ENCODE measurements at regions not wholly inside any gene's neighbourhood (a gene's known extent, or its start where the extent isn't known, plus 50 kb on each side); places are given as distances from the start of the nearest gene placed in this dataset.
A peak's percentile ranks its signal among the peaks of the same experiment; 100 is the strongest.

GRCh38 chr4:174394915-174395314 is 111.2 kb downstream of the CEP44 start:
- Histone ChIP-seq H3K23me2 (ENCODE audit: insufficient read length, low read depth, low read length, poor library complexity, severe bottlenecking) (no peaks in the 10 kb centered on the region), H4K5ac (ENCODE audit: insufficient read length, low read depth, low read length) (no peak overlapping the region), H2AK5ac (ENCODE audit: insufficient read length, low read length) (no peak overlapping the region), H3K4me2 (ENCODE audit: insufficient read depth, insufficient read length, low read length) (no peak overlapping the region), H2BK5ac (ENCODE audit: insufficient read length, low read length) (no peak overlapping the region), H4K8ac (replicated peaks; ENCODE audit: insufficient read length, low read depth, low read length) (no peak overlapping the region), H3K14ac (ENCODE audit: insufficient read depth, low read length) (no peak overlapping the region), H3K9me3 (ENCODE audit: control insufficient read depth, low read depth, low read length) (no peaks in the 10 kb centered on the region), H3K56ac (ENCODE audit: insufficient read length, low read depth, low read length) (no peak overlapping the region), H4K91ac (ENCODE audit: insufficient read length, low read depth, low read length) (no peak overlapping the region), H3K79me2 (ENCODE audit: insufficient read depth, low read length) (no peaks in the 10 kb centered on the region), H3K79me1 (ENCODE audit: insufficient read depth, low read depth, low read length, poor library complexity, severe bottlenecking) (no peaks in the 10 kb centered on the region), H2BK120ac (ENCODE audit: low read depth, low read length, poor library complexity, severe bottlenecking) (no peak overlapping the region), H2AFZ (ENCODE audit: low read length) (no peak overlapping the region), H2BK20ac (ENCODE audit: low read depth, low read length, poor library complexity, severe bottlenecking) (no peak overlapping the region), H4K20me1 (ENCODE audit: control insufficient read depth, insufficient read depth, insufficient read length) (no peaks in the 10 kb centered on the region), H2BK15ac (ENCODE audit: low read depth, low read length) (no peak overlapping the region), H3K4ac (ENCODE audit: low read depth, low read length) (no peak overlapping the region), H3T11ph (ENCODE audit: low read length) (no peak overlapping the region), H3K27me3 (ENCODE audit: insufficient read depth, low read length) (no peaks in the 10 kb centered on the region), H3K9ac (ENCODE audit: extremely low read depth, insufficient read length, low read length) (no peak overlapping the region), H3K27ac (ENCODE audit: insufficient read length, low read depth, low read length) (no peak overlapping the region), H3K18ac (ENCODE audit: insufficient read length, low read depth, low read length) (no peak overlapping the region), H3K4me1 (ENCODE audit: insufficient read depth, low read length) (no peaks in the 10 kb centered on the region), H2BK12ac (ENCODE audit: insufficient read length, low read depth, low read length) (no peak overlapping the region), H3K23ac (ENCODE audit: insufficient read length, low read depth, low read length) (no peak overlapping the region)
- Mint-ChIP-seq H3K36me3 (ENCODE audit: insufficient read depth in 1 of 3, low read depth in 3 of 3) (no peaks in the 10 kb centered on the region; a peak in 1 of 7 replicates), H3K4me3 (no peak overlapping the region), H3K27me3 (ENCODE audit: low read depth) (no peaks in the 10 kb centered on the region), H3K9me3 (no peaks in the 10 kb centered on the region), H3K4me1 (peaks cover 4 to 12% of the 10 kb centered on the region in 2 experiments; a peak in 3 of 4 replicates), H3K27ac (0 out of 7 replicates have a peak overlapping the region, but pooled peaks of 1 of the 3 experiments have one; percentile 10)
- TF ChIP-seq, protein P1, sequence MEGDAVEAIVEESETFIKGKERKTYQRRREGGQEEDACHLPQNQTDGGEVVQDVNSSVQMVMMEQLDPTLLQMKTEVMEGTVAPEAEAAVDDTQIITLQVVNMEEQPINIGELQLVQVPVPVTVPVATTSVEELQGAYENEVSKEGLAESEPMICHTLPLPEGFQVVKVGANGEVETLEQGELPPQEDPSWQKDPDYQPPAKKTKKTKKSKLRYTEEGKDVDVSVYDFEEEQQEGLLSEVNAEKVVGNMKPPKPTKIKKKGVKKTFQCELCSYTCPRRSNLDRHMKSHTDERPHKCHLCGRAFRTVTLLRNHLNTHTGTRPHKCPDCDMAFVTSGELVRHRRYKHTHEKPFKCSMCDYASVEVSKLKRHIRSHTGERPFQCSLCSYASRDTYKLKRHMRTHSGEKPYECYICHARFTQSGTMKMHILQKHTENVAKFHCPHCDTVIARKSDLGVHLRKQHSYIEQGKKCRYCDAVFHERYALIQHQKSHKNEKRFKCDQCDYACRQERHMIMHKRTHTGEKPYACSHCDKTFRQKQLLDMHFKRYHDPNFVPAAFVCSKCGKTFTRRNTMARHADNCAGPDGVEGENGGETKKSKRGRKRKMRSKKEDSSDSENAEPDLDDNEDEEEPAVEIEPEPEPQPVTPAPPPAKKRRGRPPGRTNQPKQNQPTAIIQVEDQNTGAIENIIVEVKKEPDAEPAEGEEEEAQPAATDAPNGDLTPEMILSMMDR (conservative IDR thresholded peaks at IDR 0.05) = no peak
- WGBS (ENCODE audit: extremely low coverage, insufficient read length, low lambda C conversion rate) = no CpG with 5 or more reads among the region's 2 CpGs
- DNase-seq = no peak

All from H9 (cell line).